ENCODE measurements at regions not wholly inside any gene's neighbourhood (a gene's known extent, or its start where the extent isn't known, plus 50 kb on each side); places are given as distances from the start of the nearest gene placed in this dataset.
A peak's percentile ranks its signal among the peaks of the same experiment; 100 is the strongest.

- ATAC-seq (ENCODE audit: low FRiP score in 2 of 2) = peak in 1 of 2 donors; percentile 49
- peak in 1 of 2 donors; percentile 45 for DNase-seq
- TF ChIP-seq EP300 (IDR thresholded peaks at IDR 0.05) (no peak), POLR2A (IDR thresholded peaks at IDR 0.05) (no peak), POLR2AphosphoS5 (IDR thresholded peaks at IDR 0.05) (no peak), CTCF (IDR thresholded peaks at IDR 0.05) (no peak)
- H3K27me3 ChIP-seq = no peaks in the 10 kb centered on the region
- no peaks in the 10 kb centered on the region for H3K4me1 ChIP-seq
- 91 to 92% methylated on average over 22 to 23 of the region's 24 CpGs for WGBS, 2 donors
- H3K4me3 ChIP-seq = no peak overlapping the region
- peaks cover 0 to 5% (median 0%) of the 10 kb centered on the region in 4 donors for H3K9me3 ChIP-seq
- no peak overlapping the region for H3K27ac ChIP-seq
- H3K36me3 ChIP-seq = no peaks in the 10 kb centered on the region
Measured at GRCh38 chr3:83216919-83217594, 1455.6 kb upstream of the GBE1 start.

- no peak for DNase-seq
- no peak for TF ChIP-seq EP300 (IDR thresholded peaks at IDR 0.05)
- TF ChIP-seq POLR2AphosphoS5 (IDR thresholded peaks at IDR 0.05) = no peak
- no peak for TF ChIP-seq POLR2A (IDR thresholded peaks at IDR 0.05)
- TF ChIP-seq CTCF (IDR thresholded peaks at IDR 0.05) = no peak
- H3K4me1 ChIP-seq = no peaks in the 10 kb centered on the region
- H3K27ac ChIP-seq = no peak overlapping the region
- no peak for ATAC-seq (ENCODE audit: low FRiP score in 2 of 2)
- no peak overlapping the region for H3K4me3 ChIP-seq
- no peaks in the 10 kb centered on the region for H3K9me3 ChIP-seq
- H3K27me3 ChIP-seq = no peaks in the 10 kb centered on the region
- H3K36me3 ChIP-seq = no peaks in the 10 kb centered on the region
Measured at GRCh38 chr3:83195243-83195642, 1433.8 kb upstream of the GBE1 start.

- Histone ChIP-seq H3K36me3 (no peaks in the 10 kb centered on the region), H3K4me1 (no peaks in the 10 kb centered on the region), H3K4me3 (no peak overlapping the region), H3K9me3 (no peaks in the 10 kb centered on the region), H3K27ac (no peak overlapping the region), H3K27me3 (no peaks in the 10 kb centered on the region)
- WGBS, 2 donors = 65 to 68% methylated on average over 1 of the region's 1 CpG
- no peak for TF ChIP-seq EP300 (IDR thresholded peaks at IDR 0.05)
- TF ChIP-seq POLR2AphosphoS5 (IDR thresholded peaks at IDR 0.05) = no peak
- TF ChIP-seq CTCF (IDR thresholded peaks at IDR 0.05) = no peak
- no peak for TF ChIP-seq POLR2A (IDR thresholded peaks at IDR 0.05)
- no peak for ATAC-seq (ENCODE audit: low FRiP score in 2 of 2)
- no peak for DNase-seq
Measured at GRCh38 chr3:83193526-83193925, 1432.1 kb upstream of the GBE1 start.

- ATAC-seq (ENCODE audit: low FRiP score in 2 of 2) (no peak), DNase-seq (no peak)
- H3K36me3 ChIP-seq = no peaks in the 10 kb centered on the region
- TF ChIP-seq EP300 (IDR thresholded peaks at IDR 0.05) (no peak), CTCF (IDR thresholded peaks at IDR 0.05) (no peak), POLR2A (IDR thresholded peaks at IDR 0.05) (no peak), POLR2AphosphoS5 (IDR thresholded peaks at IDR 0.05) (no peak)
- no peak overlapping the region for H3K4me3 ChIP-seq
- no peaks in the 10 kb centered on the region for H3K27me3 ChIP-seq
- no peaks in the 10 kb centered on the region for H3K4me1 ChIP-seq
- H3K9me3 ChIP-seq = peaks cover 0 to 3% (median 0%) of the 10 kb centered on the region in 4 donors
- no peak overlapping the region for H3K27ac ChIP-seq
Measured at GRCh38 chr3:83189634-83190033, 1428.2 kb upstream of the GBE1 start.

GRCh38 chr3:83169473-83169872 lies 1408.0 kb upstream of the GBE1 start:
- H3K36me3 ChIP-seq = no peaks in the 10 kb centered on the region
- DNase-seq (no peak), ATAC-seq (ENCODE audit: low FRiP score in 2 of 2) (no peak)
- TF ChIP-seq CTCF (IDR thresholded peaks at IDR 0.05) (no peak), POLR2A (IDR thresholded peaks at IDR 0.05) (no peak), POLR2AphosphoS5 (IDR thresholded peaks at IDR 0.05) (no peak), EP300 (IDR thresholded peaks at IDR 0.05) (no peak)
- H3K4me3 ChIP-seq = no peak overlapping the region
- H3K27ac ChIP-seq = no peak overlapping the region
- WGBS, 2 donors = 76 to 92% methylated on average over 1 of the region's 1 CpG
- no peaks in the 10 kb centered on the region for H3K4me1 ChIP-seq
- no peaks in the 10 kb centered on the region for H3K9me3 ChIP-seq
- no peaks in the 10 kb centered on the region for H3K27me3 ChIP-seq

Data from upper lobe of left lung (tissue), 6 donors.